HG03097 (cell line): ENCODE measurements at regions not wholly inside any gene's neighbourhood (a gene's known extent, or its start where the extent isn't known, plus 50 kb on each side); places are given as distances from the start of the nearest gene placed in this dataset.
"Not testable (repeated sequence)": the region's sequence is repeated elsewhere in the genome, so short reads cannot be mapped to it uniquely, and the experiment has no call there.

Experiments
- ATAC-seq: cut with Tn5 transposase; IDR thresholded peaks from one replicate; pipeline ENCODE4 v1.9.1; 2021; ENCODE audit not compliant: unreplicated experiment, low FRiP score

DNA sequence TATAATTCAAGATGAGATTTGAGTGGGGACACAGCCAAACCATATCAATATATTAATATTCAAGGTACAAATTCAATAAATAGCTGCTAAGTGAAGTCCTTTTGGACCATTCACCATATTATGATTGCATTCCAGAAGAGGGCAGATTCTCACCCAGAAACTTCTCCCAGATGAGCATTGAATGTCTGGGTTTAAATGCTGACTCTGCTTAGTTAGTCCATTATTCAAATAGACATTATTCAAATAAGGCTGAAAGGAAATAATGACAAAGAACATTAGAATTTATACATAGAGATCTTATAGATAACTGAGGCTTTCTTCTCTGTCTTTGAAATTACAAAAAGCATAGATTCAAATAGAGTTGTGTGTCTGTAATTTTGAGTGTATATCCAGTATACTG lies 579.4 kb upstream of the SLC8A1 start:
- ATAC-seq: no peak

DNA sequence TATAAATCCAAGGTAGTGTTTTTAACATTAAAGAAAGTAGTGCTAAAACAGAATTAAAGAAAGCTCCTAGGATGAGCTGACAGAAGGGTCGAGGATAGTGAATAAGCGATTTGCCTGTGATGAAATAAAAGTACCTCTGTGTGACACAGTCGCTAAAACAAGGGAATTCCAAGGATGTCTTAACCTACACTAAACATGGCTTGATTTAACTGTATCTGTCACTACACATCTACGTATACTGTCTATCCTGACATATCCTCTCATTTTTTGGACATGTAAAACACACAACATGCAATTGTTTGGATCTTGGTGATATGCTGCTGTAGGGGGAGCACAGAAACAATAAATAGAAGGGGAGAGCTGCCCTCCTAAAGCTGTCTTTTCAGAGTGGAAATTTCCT lies 580.8 kb upstream of the SLC8A1 start:
- no peak for ATAC-seq

DNA sequence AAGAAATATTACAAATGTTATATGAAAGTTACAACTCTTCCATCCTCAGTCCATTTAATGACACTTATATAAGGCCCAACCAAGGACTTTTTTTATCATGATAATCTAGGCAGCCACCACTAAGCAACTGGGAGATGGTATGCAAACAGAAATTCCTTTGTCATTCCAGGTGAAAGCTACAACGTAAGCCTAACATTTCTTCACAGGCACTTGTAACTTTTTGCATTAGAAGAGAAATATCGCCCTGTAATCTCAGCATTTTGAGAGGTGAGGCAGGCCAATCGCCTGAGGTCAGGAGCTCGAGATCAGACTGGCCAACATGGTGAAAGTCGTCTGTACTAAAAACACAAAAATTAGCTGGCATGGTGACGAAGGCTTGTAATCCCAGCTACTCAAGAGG lies 581.2 kb upstream of the SLC8A1 start:
- ATAC-seq: no peak

DNA sequence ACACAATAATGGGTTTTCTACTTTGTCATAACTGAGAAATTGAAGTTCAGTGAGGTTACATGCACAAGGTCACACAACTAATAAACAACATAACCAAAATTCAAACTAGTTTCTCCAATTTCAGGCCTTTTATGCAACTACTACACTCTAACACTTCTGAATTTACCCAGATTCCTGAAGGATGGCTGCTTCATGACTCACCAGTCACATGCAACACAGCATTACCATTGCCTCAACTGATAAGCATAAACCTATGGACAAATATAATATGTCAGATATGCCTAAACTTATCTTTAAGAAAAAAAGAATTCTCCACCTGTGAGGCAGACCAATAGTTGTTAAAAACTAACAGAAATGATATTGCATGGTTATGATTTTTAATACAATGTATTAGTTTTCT lies 586.5 kb upstream of the SLC8A1 start:
- no peak for ATAC-seq

DNA sequence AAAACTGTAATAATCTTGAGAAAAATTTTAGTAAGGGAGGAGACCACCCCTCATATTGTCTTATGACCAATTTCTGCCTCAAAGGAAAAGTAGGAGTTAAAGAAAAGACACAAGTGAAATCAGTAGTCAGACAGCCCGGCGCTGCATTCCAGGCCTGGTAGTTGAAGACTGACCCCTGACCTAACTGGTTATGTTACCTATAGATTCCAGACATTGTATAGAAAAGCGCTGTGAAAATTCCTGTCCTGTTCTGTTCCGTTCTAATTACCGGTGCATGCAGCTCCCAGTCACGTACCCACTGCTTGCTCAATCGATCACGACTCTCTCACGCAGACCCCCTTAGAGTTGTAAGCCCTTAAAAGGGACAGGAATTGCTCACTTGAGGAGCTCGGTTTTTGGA lies 587.9 kb upstream of the SLC8A1 start:
- not testable (repeated sequence) for ATAC-seq

DNA sequence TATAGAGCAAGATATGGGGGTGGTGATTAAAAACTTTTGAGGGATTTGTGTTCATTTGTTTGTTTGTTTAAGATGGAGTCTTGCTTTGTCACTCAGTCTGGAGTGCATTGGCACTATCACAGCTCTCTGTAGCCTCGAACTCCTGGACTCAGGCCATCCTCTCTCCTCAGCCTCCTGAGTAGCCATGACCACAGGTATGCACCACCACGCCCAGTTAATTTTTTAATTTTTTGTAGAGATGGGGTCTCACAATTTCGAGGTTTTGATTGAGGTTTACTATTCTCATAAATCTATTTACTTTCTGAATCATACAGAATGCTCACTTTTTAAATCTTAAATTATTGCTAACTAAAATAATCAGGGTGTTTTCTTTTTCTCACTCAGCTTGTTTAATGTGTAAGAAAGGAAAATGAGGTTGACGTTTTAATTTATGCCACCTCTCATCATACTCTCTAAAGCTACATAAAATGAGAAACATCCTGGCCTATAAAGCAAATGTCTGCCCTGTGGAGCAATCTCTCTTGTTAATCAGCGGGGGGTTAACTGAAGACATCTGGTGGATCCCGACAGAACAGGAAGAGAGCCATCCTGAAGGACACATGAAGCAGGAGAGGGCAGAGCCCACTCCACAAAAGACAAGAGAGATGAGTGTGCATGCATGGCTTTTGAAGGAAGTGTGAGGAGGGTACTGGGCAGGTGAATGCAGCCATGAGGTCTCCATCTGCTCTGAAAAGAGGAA lies 589.1 kb upstream of the SLC8A1 start:
- no peak for ATAC-seq

DNA sequence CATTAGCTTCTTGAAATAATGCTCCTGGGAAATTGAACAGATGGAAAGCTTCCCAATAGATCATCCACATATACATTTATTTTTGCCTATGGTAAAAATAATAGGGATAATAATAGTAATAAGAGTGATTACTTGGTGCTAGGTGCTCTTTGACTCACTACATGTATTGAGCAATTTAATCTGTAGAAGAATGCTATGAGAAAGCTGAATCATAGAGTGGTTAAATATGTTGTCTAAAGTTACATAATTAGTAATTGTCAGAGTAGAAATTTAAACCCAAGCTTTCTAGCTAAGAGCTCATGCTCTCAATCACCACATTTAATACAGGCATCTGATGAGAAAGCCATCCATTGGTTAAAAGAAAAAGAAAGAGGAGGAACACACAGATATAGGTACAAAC lies 590.5 kb upstream of the SLC8A1 start:
- no peak for ATAC-seq

DNA sequence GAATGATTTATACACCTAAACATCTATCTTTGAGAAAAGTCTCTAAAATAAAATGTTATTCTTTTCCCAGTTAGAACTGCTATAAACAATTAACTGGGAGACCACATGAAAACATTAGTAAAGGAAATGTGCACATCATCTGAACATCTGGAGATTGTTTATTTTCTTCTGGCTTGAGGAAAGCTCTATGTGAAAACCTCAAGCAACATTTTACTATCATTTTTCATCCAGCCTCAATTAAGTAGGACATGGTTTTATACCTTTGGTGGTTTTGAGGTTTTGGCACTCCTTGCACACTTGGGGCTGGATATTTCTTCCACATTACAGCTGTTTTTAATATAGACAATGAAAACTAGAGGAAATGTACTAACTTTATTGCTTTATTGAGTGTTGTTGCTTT lies 609.5 kb upstream of the SLC8A1 start:
- ATAC-seq: no peak

DNA sequence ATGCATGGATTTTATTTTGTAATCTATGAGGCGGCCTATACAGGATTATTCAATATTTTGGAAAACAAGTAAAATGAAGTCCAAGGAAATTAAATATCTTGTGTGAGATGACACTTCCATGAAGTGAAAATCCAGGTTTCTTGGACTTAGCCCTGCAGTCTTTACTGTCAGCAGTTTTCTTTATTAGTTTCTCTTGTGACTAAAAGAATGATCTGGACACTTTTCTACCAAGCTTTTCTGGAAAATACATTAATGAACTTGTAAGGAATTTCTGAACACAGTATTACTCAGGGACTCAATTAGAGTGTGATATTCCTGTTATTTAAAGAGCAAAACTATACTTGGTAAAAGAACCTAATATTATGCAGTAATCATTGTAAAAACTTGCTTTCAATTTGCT lies 610.4 kb upstream of the SLC8A1 start:
- ATAC-seq: no peak

DNA sequence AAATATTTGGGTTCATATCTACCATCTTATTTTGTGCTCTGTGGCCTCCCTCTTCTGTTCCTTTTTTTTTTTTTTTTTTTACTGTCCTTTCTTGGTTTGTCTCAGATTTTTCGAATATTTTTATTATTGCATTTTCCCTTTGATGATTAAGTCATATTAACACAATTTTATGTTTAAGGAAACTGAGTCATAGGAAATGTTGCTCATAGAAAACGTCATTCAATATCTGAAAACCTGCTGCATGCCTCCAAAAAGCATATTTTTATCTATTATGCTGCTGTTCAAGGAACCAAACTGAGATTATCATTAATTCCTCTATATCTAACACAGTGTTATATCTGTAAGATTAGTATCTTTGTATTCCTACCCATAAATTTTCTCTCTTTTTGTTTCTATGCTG lies 614.3 kb upstream of the SLC8A1 start:
- no peak for ATAC-seq

DNA sequence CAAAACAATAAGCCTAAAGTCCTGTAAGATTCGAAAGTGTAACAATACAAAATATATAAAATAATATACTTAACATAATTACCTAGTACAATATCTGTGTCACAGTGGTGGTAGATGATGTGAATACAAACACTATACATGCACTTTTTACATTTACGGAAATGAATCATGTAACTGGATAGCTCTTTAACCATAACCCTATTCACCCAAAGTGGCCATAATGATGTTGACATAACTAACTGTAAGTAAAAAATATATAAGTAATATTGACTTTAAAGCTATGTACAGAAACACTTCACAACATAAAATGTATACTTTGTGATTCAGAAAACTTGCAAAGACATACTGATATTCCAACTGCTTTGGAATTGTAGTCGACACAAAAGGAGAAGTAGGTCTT lies 616.9 kb upstream of the SLC8A1 start:
- ATAC-seq: no peak

DNA sequence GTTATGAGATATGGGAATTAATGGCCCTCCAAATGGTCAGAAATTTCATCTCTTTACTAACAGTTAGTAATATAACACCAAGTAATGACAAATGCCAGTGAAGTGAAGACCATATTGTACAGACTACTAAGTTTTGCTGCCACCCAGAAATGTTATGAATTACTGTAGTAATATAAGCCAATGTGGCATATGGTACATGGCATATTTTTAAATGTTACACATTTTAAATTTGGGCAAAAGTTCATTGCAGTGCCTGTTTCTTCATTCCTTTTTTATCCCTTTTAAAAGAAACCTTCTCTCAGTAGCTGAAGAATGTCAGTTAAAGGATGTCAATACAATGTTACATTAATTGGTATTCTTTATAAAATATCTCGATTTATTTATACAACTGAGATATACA lies 626.5 kb upstream of the SLC8A1 start:
- no peak for ATAC-seq

DNA sequence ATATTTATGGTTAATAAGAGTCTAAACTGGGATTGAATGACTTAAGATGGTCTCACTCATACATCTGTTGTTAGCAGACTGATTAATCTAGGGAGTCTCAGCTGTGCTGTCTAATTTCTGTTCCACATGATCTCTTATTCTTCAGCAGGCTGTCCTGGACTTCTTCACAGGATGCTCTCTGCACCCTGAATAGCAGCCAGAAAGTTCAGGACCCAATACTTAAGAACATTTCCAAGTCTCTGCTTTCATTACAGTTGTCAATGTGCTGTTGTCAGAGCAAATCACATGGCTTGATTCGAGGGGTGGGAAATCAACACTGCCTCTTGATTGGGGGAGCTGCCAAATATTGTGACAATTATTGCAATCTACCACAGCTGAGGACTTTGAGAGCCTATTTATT lies 627.1 kb upstream of the SLC8A1 start:
- no peak for ATAC-seq

DNA sequence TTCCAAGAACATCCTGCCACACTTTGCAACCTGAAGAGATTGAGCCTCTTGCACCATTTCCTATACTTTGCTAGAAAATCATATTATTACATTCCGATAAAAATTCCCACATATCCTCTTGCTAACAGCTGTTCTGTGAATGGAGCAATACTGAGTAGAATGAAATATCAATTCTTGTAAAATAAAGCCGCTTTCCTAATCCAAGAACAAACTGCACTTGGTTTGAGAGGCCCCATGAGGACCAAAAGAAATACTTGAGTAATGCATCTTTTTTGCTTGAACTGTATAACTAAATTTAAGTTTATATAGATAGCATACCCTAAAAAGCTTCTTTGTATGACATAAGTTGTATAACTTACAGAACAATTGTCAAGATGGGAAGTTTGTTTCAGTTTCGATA lies 632.4 kb upstream of the SLC8A1 start:
- ATAC-seq: no peak

DNA sequence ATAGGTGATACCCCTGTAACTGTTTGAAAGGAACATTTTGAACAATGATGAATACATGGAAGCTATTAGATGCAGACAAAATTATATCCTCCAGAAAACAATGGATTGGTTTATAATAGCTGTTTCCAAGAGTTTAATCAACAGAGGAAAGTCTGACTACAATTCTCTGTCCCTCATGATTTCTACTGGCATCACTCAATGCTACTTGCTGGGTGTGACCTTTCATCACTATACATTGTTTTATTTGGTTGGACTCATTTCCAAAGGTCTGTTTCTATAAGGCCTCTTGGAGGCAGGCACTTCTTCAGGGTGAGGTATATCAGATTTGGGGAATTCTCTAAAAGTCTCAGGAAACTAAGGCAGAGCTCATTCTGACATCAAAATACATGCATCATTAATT lies 636.1 kb upstream of the SLC8A1 start:
- no peak for ATAC-seq

DNA sequence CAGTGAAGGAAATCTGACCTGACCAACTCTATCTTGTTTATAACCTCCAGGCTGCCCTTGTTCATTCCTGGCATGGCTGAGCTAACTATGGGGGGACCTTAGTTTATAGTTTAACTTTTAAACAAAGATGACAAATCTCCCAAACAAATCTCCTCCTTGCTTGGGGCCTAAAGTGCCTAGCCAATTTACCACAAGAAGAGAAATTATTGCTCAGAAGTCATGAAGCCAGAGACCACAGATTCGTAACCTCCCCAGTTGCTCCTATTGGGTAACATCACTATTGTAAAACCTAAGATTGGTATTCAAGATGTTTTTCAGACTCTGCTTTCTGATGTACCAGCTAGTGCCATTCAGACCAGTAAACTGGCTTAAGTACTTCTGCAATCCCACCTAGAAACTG lies 649.4 kb upstream of the SLC8A1 start:
- ATAC-seq: no peak

DNA sequence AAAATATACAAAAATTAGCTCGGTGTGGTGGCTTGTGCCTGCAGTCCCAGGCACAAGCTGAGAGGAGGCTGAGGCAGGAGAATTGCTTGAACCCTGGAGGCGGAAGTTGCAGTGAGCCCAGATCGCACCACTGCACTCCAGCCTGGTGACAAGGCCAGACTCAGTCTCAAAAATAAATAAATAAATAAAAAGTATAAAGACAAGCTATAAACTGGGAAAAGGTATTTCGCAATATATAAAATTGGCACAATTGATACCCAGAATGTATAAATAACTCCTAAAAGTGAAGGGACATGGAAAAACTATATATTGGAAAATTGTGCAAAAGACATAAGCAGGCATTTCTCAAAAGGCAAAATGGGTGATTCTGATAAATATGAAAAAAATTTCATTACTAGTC lies 657.9 kb upstream of the SLC8A1 start:
- no peak for ATAC-seq

DNA sequence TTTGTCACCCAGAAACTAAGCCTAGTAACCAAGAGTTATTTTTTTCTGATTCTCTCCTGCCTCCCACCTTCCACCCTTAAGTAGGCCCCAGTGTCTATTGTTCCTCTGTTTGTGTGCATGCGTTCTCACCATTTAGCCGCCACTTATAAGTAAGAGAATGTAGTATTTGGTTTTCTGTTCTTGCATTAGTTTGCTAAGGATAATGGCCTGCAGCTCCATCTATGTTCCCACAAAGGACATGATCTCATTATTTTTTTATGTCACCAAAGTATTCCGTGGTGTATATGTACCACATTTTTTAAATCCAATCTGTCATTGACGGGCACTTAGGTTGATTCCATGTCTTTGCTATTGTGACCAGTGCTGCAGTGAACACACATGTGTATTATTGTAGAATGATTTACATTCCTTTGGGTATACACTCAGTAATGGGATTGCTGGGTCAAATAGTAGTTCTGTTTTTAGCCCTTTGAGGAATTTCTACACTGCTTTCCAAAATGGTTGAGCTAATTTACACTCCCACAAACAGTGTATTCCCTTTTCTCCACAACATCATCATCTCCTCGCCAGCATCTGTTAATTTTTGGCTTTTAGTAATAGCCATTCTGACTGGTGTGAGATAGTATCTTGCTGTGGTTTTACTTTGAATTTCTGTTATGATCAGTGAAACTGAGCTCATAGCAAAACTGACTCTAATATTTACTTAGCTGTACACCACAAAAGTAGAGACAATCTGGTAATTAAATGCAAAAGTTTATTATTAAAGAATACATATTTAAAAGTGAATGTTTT lies 660.1 kb upstream of the SLC8A1 start:
- no peak for ATAC-seq

DNA sequence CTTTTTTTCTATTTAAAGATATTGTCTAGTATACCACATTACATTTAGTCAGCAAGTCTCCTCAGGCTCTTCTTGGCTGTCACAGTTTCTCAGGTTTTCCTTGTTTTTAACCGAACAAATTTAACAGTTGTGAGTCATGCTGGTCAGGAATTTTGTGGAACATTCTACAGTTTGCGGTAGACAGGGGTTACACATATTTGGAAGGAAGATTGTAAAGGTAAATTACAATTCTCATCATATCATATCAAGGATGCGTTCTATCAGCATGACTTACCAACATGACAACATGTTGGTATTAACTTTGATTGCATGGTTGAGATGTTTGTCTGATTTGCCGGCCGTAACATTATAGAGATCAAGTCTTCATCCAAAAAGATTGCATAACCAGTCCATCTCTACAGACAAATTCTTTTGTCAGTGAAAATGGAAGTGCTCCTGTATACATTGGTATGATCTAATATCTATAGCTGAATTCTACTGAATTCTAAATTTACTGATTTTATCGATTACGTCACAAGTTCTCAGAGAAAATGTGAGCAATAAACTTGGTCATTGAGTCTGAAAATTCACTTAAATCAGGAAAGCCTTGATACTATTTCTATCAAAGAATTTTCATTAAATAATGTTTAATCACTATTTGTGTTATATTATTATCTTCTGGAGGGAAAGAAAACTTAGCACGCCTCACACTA lies 664.4 kb upstream of the SLC8A1 start:
- ATAC-seq: no peak

DNA sequence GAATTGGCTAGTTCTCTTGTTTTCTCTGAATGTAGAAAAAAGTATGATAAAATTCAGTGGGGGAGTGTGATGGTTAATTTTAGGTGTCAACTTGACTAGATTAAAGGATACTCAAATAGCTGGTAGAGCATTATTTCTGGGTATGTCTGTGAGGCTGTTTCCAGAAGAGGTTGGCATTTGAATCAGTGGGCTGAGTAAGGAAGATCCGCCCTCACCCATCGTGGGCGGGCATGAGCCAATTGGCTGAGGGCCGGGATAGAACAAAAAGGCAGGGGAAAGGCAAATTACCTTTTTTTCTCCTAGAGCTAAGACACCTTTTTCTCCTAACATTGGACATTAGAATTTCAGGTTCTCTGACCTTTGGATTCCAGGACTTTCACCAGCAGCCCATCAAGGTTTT lies 667.6 kb upstream of the SLC8A1 start:
- no peak for ATAC-seq

DNA sequence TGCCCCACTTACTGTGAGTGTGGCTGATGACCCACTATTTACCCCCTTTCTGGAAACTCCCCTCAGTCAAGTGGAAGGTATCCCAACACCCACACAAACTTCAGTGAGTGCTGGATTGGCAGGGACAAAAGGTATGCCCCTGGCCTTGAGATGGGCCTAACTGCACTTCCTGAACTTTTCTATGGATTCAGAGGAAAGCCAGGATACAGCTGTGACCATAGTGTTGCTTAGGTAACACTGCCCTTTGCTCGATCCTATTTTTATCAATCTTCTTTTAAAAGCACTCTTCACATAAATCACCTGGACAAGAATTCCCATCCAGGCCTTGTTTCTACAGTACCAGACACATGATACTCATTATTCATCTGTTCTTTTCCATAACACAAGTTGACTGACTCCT lies 671.5 kb upstream of the SLC8A1 start:
- no peak for ATAC-seq

DNA sequence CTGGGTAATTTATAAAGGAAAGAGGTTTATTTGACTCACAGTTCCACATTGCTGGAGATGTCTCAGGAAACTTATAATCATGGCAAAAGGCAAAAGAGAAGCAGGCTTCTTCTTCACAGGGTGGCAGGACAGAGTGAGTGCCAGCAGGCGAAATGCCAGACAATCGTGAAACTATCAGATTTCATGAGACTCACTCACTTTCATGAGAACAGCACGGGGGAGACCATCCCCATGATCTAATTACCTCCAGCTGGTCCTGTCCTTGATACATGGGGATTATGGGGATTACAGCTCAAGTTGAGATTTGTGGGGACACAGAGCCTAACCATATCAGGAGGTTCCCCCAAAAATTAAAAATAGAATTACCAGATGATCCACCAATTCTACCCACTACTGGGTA lies 675.5 kb upstream of the SLC8A1 start:
- ATAC-seq: no peak
